AML-193 (cell line): ENCODE measurements at regions not wholly inside any gene's neighbourhood (a gene's known extent, or its start where the extent isn't known, plus 50 kb on each side); places are given as distances from the start of the nearest gene placed in this dataset.
"Not testable (repeated sequence)": the region's sequence is repeated elsewhere in the genome, so short reads cannot be mapped to it uniquely, and the experiment has no call there.

Experiments used
- DNase-seq, 2 experiments: peaks; one replicate each; lab custom pipeline; 2025; lab: John Stamatoyannopoulos, UW

DNA sequence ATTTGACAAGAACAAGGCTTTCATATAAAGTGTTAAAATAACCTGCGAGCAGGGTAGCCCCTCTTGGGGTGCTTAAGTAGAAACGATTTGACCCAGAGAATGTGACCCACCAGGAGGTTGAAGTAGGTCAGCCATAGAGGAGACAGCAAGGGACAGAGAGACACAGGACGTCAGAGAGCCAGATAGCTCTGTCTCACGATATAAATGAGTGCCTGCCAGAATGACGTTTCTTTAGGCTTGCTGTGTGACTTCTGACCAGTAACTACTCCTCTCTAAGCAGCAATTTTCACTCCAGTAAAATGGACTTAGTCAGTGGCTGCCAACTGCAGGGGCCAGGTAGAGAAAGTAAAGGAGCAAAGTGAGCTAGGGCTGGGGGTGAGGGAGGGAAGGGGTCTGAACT, 473.0 kb upstream of the C16orf82 start:
- DNase-seq = no peak

DNA sequence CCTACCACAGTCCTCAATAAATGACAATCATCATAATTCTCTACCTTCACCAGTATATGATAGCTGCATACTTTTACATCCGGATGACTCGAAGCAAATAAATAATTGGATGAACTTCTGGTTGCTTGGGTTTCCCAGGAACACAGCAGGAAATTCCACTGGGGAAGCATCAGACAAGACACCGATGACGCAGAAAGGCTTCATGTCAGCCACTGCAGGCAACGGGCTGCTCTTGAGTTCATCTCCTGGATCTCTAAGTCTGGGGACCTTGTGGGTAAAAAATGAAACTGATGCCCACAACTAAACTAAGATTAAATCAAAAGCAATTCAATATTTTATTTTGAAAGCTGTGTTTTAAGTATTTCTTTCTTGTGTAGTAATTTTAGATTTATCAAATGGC, 472.1 kb upstream of the C16orf82 start:
- no peak for DNase-seq

DNA sequence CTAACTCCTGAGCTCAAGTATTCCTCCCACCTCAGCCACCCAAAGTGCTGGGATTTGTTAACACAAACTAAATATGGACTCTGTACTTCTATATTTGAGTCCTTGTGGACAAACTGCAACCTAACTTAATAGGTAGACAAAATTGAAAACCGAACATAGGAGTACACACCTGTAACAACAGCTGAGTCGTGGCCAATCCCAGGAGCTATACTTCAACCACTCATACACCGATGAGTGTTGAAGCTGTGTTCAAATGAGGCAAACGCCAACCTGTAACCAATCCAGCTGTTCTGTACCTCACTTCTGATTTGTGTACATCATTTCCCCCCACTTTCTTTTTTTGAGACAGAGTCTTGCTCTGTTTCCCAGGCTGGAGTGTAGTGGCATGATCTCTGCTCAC, 471.5 kb upstream of the C16orf82 start:
- DNase-seq = no peak

- not testable (repeated sequence) for DNase-seq
These were observed 470.7 kb upstream of the C16orf82 start for GRCh38 chr16:26596033-26596432.

DNA sequence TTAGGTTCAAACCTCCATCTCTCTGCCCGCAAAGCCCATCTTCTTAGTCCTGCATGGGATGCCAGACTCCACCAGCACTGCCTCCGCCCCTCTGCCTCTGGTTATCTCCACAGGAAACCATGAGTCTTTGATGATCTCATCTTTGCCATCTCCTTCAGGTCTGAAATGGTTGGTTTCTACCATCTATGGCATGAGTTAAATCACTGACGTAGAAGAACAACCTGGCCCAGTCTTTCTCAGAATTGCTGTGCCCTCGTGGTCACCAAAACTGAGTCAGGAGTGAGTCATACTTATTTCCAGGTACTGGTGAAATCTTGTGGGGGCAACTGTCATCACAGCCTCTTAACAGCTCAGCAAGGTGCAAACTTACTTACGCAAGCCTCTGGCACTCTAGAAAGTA, 468.7 kb upstream of the C16orf82 start:
- no peak for DNase-seq

GRCh38 chr16:26598998-26599784, 467.5 kb upstream of the C16orf82 start:
- no peak for DNase-seq

GRCh38 chr16:26599785-26600104, 467.0 kb upstream of the C16orf82 start:
- DNase-seq = no peak

GRCh38 chr16:26601335-26601734, 465.4 kb upstream of the C16orf82 start:
- no peak for DNase-seq

- no peak for DNase-seq
These were observed 461.0 kb upstream of the C16orf82 start for GRCh38 chr16:26605626-26606271.

GRCh38 chr16:26606381-26607150, 460.2 kb upstream of the C16orf82 start:
- DNase-seq = no peak

- DNase-seq = no peak
These were observed 452.4 kb upstream of the C16orf82 start for GRCh38 chr16:26614237-26614841.

DNA sequence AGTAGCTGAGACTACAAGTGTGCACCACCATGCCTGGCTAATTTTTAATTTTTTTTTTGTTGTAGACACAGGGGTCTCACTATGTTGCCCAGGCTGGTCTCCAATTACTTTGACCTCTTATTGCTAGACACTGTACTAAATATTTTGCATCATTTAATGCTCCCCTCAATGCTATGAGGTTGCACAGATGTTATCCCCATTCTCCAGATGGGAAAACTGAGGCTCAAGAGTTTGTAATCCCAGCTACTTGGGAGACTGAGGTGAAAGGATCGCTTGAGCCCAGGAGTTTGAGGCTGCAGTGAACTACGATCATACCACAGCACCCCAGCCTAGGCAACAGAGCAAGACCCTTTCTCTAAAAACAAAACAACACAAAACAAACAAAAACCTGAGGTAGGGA, 443.3 kb upstream of the C16orf82 start:
- no peak for DNase-seq

DNA sequence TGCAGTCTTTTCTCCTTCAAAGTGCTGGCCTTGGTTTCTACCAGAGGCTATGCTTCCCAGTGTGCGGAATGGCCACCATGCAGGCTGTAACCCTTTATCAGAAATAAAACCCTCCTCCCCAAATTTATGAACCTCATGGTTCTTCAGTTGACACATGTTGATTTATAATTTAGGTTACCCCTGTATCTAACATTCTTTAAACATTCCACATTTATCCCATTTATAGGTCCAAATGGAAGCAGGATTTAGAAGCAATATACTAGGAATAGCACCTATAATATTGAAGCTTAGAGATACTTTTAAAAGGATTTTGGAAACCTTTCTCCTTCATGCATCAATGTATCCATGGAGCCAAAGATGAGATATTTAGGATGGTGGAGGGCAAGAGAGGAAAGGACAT, 438.8 kb upstream of the C16orf82 start:
- no peak for DNase-seq

- DNase-seq = not testable (repeated sequence)
These were observed 435.4 kb upstream of the C16orf82 start for GRCh38 chr16:26631365-26631764.

DNA sequence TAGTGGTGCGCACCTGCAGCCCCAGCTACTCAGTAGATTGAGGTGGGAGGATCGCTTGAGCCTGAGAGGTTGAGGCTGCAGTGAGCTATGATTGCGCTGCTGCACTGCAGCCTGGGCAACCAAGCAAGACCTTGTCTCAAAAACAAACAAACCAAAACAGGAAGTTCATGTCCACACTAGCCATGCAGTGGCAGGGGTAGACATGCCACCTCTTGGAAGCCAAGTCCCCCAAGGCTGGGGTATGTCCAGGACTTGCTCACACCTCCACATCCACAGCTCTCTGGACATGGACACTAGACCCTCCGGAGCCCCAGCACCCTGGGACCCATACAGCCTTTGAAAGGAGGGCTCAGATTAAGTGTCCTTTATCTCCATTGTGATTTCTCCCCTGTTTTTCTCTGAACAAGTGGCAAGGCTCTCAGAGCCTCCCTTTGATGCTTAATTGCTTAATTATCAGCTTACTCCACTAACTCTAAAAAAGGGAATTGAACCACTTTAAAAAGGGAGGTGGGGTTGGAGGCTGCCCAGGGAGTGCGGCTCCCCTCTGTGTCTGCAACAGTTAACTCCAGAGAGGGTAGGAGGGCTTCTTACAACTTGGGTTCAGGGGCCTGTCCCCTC, 424.6 kb upstream of the C16orf82 start:
- no peak for DNase-seq

DNA sequence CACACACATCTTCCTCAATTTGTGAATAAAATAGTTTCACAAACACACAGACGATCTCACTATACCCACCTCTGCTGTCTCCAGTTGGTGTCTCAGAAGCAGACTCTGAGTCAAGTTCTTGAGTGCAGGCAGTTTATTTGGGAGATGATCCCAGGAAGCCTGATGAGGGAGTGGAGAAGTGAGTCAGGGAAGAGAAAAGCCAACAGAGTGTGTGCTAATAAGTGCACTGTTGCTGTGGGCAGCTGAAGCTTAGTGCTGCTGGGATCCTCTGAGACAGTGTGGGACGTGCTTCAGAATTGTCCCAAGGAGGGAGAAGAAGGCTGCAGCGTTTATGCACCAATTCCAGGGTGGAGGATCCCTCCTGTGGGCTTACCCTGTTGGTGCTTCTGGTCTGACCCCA, 423.2 kb upstream of the C16orf82 start:
- no peak for DNase-seq

DNA sequence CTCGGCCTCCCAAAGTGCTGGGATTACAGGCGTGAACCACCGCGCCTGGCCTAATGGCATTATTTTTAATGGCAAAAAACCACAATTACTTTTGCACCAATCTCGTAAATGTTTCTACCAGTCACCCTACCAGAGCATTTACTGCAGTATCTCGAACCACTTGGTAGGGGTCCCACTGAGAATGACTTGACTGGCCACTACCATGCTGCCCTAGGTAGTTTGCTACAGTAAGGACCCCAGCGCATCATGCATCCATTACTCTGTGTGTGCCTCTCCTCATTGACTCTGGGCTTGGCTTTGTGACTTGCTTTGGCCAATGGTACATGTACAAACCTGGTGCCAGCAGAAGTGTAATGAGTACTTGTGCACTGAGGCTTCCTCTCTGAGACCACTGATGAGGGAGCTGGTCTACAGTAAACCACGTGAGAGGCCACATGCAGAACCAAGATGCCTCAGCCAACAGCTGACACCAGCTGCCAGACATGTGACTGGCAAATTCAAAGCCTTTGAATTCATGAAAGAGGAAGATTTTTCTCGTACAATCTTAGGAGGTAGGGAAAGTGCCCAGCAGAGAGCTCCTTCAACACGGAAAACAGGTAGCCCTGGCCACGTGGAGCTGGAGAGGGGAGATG, 421.7 kb upstream of the C16orf82 start:
- DNase-seq = no peak

DNA sequence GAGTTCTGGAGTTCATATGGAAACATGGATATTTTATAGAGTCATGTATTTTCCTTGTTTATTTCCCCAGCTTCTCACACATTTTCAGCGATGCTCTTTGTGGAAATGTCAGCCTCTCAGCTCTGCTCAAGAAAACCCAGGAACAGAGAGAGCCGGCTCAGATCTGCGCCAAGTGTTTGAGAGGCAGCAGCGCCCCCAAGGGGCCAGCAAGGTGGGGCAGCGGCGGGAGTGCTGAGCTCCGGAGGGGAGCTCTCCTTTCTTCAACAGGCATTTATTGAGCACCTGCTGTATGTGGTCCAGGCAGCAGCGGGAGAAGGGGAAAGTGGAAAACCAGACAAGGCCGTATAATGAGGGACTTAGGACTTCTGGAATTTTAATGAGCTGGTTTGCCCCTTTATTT, 421.1 kb upstream of the C16orf82 start:
- no peak for DNase-seq

GRCh38 chr16:26647870-26648269, 418.9 kb upstream of the C16orf82 start:
- DNase-seq = no peak

DNA sequence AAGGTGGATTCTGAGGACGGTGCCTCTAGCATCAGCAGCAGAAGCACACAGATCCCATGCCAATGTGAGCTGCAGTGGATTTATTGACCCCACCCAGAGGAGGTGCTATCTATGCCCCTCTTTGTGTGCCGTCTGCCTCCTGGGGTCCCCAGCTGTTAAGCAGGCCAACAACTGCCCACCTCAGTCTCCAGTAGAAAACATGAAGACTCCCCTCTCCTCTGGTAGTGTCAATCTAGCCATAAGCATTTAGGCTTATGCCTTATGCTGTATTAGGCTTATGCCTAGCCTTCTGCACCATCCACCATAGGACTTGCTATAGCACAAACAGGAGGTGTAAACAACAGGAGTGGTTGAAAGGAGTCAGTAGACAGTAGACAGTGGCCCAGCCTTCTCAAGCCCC, 417.9 kb upstream of the C16orf82 start:
- no peak for DNase-seq

GRCh38 chr16:26649381-26650045, 417.2 kb upstream of the C16orf82 start:
- no peak for DNase-seq
